ENCODE measurements at regions not wholly inside any gene's neighbourhood (a gene's known extent, or its start where the extent isn't known, plus 50 kb on each side); places are given as distances from the start of the nearest gene placed in this dataset. TPM values are rescaled to one million over a fixed set of nuclear protein-coding genes. Genes with fewer than 3 reads are reported as not detected.

DNA sequence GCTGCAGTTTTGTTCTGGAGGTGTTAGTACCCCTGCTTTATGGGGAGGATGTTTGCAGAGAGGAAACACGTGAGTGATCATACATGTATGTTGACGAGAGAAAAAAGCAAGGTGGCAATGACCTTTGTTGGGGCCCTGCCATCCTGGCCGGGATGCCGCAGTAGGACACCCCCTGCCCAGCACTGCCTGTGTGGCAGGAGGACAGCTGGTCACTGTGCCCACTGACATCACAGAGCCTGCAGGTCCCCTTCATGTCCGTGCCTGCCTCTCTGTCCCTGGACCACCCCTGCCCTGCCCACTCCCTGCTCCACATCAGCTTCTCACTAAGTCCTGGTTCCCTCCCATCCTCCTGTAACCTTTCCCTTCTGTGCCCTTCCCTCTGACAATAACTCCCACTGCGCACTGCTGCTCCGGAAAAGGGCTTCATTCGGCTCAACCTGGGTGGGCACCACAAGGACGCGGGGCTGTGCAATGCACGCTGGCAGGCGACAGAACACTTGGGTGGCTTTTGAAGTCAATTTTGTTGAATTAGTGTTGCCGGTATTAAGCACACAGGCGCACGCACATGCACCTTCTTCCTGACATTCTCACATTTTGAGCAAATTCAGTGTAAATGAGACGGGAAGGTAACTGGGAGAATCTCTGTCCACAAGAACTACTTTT lies 51.5 kb upstream of the TWIST2 start:
- Histone ChIP-seq H3K4me3 (no peak overlapping the region), H3K9me3 (no peaks in the 10 kb centered on the region), H3K27ac (no peak overlapping the region), H3K27me3 (no peaks in the 10 kb centered on the region), H3K36me3 (no peaks in the 10 kb centered on the region), H3K4me1 (no peaks in the 10 kb centered on the region)
- no peak for DNase-seq
- intact Hi-C loops (cut with DNase I; ENCODE audit: low total_unique reads), result no loop called here
- TF ChIP-seq, protein P1, sequence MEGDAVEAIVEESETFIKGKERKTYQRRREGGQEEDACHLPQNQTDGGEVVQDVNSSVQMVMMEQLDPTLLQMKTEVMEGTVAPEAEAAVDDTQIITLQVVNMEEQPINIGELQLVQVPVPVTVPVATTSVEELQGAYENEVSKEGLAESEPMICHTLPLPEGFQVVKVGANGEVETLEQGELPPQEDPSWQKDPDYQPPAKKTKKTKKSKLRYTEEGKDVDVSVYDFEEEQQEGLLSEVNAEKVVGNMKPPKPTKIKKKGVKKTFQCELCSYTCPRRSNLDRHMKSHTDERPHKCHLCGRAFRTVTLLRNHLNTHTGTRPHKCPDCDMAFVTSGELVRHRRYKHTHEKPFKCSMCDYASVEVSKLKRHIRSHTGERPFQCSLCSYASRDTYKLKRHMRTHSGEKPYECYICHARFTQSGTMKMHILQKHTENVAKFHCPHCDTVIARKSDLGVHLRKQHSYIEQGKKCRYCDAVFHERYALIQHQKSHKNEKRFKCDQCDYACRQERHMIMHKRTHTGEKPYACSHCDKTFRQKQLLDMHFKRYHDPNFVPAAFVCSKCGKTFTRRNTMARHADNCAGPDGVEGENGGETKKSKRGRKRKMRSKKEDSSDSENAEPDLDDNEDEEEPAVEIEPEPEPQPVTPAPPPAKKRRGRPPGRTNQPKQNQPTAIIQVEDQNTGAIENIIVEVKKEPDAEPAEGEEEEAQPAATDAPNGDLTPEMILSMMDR (IDR thresholded peaks at IDR 0.05), result no peak
- no peak for TF ChIP-seq POLR2A (IDR thresholded peaks at IDR 0.05)

DNA sequence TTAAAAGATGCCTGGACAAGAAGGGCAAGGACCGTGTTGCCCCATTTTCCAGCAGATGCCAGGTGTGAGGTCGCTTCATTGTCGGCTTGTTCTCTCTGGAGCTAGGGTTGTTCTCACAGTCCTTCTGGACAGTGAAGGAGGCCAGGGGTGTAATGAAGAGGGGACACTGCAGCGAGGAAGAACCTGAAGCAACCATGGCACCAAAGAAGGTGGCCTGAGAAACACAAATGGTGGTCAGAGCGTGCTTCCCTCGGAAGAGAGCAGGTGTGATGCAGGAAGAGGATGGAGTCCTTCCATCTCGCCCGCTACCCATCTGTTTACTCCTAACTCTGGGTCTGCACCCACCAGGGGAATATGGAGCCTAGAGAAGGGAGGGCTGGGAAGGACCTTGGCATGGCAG lies 50.3 kb upstream of the TWIST2 start:
- Histone ChIP-seq H3K4me1 (no peaks in the 10 kb centered on the region), H3K27me3 (no peaks in the 10 kb centered on the region), H3K9me3 (no peaks in the 10 kb centered on the region), H3K4me3 (no peak overlapping the region), H3K36me3 (no peaks in the 10 kb centered on the region), H3K27ac (no peak overlapping the region)
- DNase-seq, result no peak
- intact Hi-C loops (cut with DNase I; ENCODE audit: low total_unique reads), result no loop called here
- TF ChIP-seq POLR2A (IDR thresholded peaks at IDR 0.05), result no peak
- TF ChIP-seq, protein P1 (IDR thresholded peaks at IDR 0.05), result no peak

Small RNA genes in the stretch of these regions (small RNA-seq; reads per million reads assigned to genes)
- not detected for gene AC113618.1

Measured in uterus (tissue), 3 donors.